Hepatocyte (in vitro differentiated cells): ENCODE measurements at regions not wholly inside any gene's neighbourhood (a gene's known extent, or its start where the extent isn't known, plus 50 kb on each side); places are given as distances from the start of the nearest gene placed in this dataset.
A peak's percentile ranks its signal among the peaks of the same experiment; 100 is the strongest.

Experiments used
- DNase-seq: peaks from one replicate; pipeline ENCODE4 v3.0.0-alpha.2; 2016; ENCODE audit warnings: low spot score
- H2AFZ ChIP-seq: fragments of 200-600 bp; sonication (generic); 2 replicates; pipeline ENCODE4 v1.6.0; 2016; ENCODE audit warnings: antibody characterized with exemption, mild to moderate bottlenecking
- H3K27ac ChIP-seq: fragments of 200-600 bp; sonication (generic); 2 replicates; pipeline ENCODE4 v1.5.1; 2016; ENCODE audit warnings: mild to moderate bottlenecking
- H3K27me3 ChIP-seq: fragments of 200-600 bp; sonication (generic); 2 replicates; pipeline ENCODE4 v1.6.1; 2016
- H3K36me3 ChIP-seq: fragments of 200-600 bp; sonication (generic); replicated peaks from 2 replicates; pipeline ENCODE4 v1.5.1; 2016; ENCODE audit warnings: low read depth; ENCODE audit not compliant: insufficient read depth
- H3K4me1 ChIP-seq: fragments of 200-600 bp; sonication (generic); 2 replicates; pipeline ENCODE4 v1.5.1; 2016; ENCODE audit warnings: mild to moderate bottlenecking, moderate library complexity; ENCODE audit not compliant: insufficient read depth
- H3K4me2 ChIP-seq: fragments of 200-600 bp; sonication (generic); 2 replicates; pipeline ENCODE4 v1.6.0; 2016
- H3K4me3 ChIP-seq: fragments of 200-600 bp; sonication (generic); 2 replicates; pipeline ENCODE4 v1.5.1; 2016; ENCODE audit warnings: mild to moderate bottlenecking
- H3K79me2 ChIP-seq: fragments of 200-600 bp; sonication (generic); 2 replicates; pipeline ENCODE4 v1.6.0; 2017; ENCODE audit warnings: mild to moderate bottlenecking
- H3K9me2 ChIP-seq: fragments of 200-600 bp; sonication (generic); replicated peaks from 2 replicates; pipeline ENCODE4 v1.6.0; 2017; ENCODE audit warnings: mild to moderate bottlenecking; ENCODE audit not compliant: insufficient read depth
- H3K9me3 ChIP-seq: fragments of 200-600 bp; sonication (generic); 2 replicates; pipeline ENCODE4 v1.5.1; 2016; ENCODE audit warnings: low read depth, mild to moderate bottlenecking
- H4K20me1 ChIP-seq: fragments of 200-600 bp; sonication (generic); 2 replicates; pipeline ENCODE4 v1.6.0; 2016; ENCODE audit warnings: mild to moderate bottlenecking; ENCODE audit not compliant: insufficient read depth, poor library complexity, severe bottlenecking
- CTCF ChIP-seq: fragments of 200-600 bp; sonication (generic); IDR thresholded peaks from 2 replicates; pipeline ENCODE4 v1.5.1; 2016; ENCODE audit warnings: antibody characterized with exemption, mild to moderate bottlenecking; ENCODE audit not compliant: poor library complexity
- EZH2 ChIP-seq: fragments of 200-600 bp; sonication (generic); IDR thresholded peaks from 2 replicates; pipeline ENCODE4 v1.6.1; 2016; ENCODE audit warnings: antibody characterized with exemption, mild to moderate bottlenecking, borderline replicate concordance
- EZH2phosphoT487 ChIP-seq: fragments of 200-600 bp; sonication (generic); IDR thresholded peaks from one replicate; pipeline ENCODE4 v1.6.1; 2018; ENCODE audit warnings: antibody characterized with exemption, mild to moderate bottlenecking, low read depth, moderate library complexity; ENCODE audit not compliant: unreplicated experiment, severe bottlenecking
- WGBS: methylation state at CpG from one replicate; pipeline ENCODE4 v1.1.6; 2016; ENCODE audit warnings: low lambda C conversion rate; ENCODE audit errors: missing lambda C conversion rate; 5-methylcytosine and 5-hydroxymethylcytosine counted together

- no peaks in the 10 kb centered on the region for H3K79me2 ChIP-seq
- WGBS, result 89% methylated on average over 7 of the region's 7 CpGs
- no peak overlapping the region for H3K4me3 ChIP-seq
- H2AFZ ChIP-seq, result no peak overlapping the region
- TF ChIP-seq EZH2phosphoT487, result no peak
- TF ChIP-seq CTCF, result no peak
- TF ChIP-seq EZH2, result no peak
- no peaks in the 10 kb centered on the region for H4K20me1 ChIP-seq
- no peak for DNase-seq
- H3K4me1 ChIP-seq, result peaks cover 16% of the 10 kb centered on the region
- no peaks in the 10 kb centered on the region for H3K9me2 ChIP-seq
- H3K27ac ChIP-seq, result no peak overlapping the region
- H3K36me3 ChIP-seq, result no peaks in the 10 kb centered on the region
- no peak overlapping the region for H3K4me2 ChIP-seq
- H3K9me3 ChIP-seq, result no peaks in the 10 kb centered on the region
- H3K27me3 ChIP-seq, result no peaks in the 10 kb centered on the region
Measured at GRCh38 chr20:23149623-23150279, 63.6 kb upstream of the CD93 start.

GRCh38 chr20:23148731-23149570 lies 62.8 kb upstream of the CD93 start:
- Histone ChIP-seq H2AFZ (no peak overlapping the region), H3K4me1 (peaks cover 16% of the 10 kb centered on the region), H3K9me2 (no peaks in the 10 kb centered on the region), H3K79me2 (no peaks in the 10 kb centered on the region), H3K4me3 (no peak overlapping the region), H3K4me2 (no peak overlapping the region), H3K27ac (peak overlapping the region; percentile 93), H3K27me3 (no peaks in the 10 kb centered on the region), H4K20me1 (no peaks in the 10 kb centered on the region), H3K9me3 (no peaks in the 10 kb centered on the region), H3K36me3 (no peaks in the 10 kb centered on the region)
- DNase-seq, result no peak
- WGBS, result 97% methylated on average over 10 of the region's 10 CpGs
- TF ChIP-seq EZH2 (no peak), EZH2phosphoT487 (no peak), CTCF (no peak)

GRCh38 chr20:23147964-23148730 lies 62.0 kb upstream of the CD93 start:
- Histone ChIP-seq H3K9me2 (no peaks in the 10 kb centered on the region), H3K4me2 (no peak overlapping the region), H3K27ac (peak overlapping the region; percentile 93), H3K36me3 (no peaks in the 10 kb centered on the region), H3K4me1 (peaks cover 16% of the 10 kb centered on the region), H3K4me3 (no peak overlapping the region), H4K20me1 (no peaks in the 10 kb centered on the region), H2AFZ (no peak overlapping the region), H3K79me2 (no peaks in the 10 kb centered on the region), H3K27me3 (no peaks in the 10 kb centered on the region), H3K9me3 (no peaks in the 10 kb centered on the region)
- TF ChIP-seq CTCF (no peak), EZH2 (no peak), EZH2phosphoT487 (no peak)
- WGBS, result 68% methylated on average over 9 of the region's 9 CpGs
- DNase-seq, result peak; percentile 63
